ENCODE measurements at regions not wholly inside any gene's neighbourhood (a gene's known extent, or its start where the extent isn't known, plus 50 kb on each side); places are given as distances from the start of the nearest gene placed in this dataset.

- TF ChIP-seq, protein P1, sequence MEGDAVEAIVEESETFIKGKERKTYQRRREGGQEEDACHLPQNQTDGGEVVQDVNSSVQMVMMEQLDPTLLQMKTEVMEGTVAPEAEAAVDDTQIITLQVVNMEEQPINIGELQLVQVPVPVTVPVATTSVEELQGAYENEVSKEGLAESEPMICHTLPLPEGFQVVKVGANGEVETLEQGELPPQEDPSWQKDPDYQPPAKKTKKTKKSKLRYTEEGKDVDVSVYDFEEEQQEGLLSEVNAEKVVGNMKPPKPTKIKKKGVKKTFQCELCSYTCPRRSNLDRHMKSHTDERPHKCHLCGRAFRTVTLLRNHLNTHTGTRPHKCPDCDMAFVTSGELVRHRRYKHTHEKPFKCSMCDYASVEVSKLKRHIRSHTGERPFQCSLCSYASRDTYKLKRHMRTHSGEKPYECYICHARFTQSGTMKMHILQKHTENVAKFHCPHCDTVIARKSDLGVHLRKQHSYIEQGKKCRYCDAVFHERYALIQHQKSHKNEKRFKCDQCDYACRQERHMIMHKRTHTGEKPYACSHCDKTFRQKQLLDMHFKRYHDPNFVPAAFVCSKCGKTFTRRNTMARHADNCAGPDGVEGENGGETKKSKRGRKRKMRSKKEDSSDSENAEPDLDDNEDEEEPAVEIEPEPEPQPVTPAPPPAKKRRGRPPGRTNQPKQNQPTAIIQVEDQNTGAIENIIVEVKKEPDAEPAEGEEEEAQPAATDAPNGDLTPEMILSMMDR (IDR thresholded peaks at IDR 0.05): no peak
- TF ChIP-seq POLR2AphosphoS5 (IDR thresholded peaks at IDR 0.05): no peak
- no peak for TF ChIP-seq EP300 (IDR thresholded peaks at IDR 0.05; ENCODE audit: low read depth)
- TF ChIP-seq POLR2A (IDR thresholded peaks at IDR 0.05): no peak
Measured at GRCh38 chr3:22353126-22353525, 602.1 kb upstream of the ZNF385D start.
